HepG2 (cell line): ENCODE measurements at regions not wholly inside any gene's neighbourhood (a gene's known extent, or its start where the extent isn't known, plus 50 kb on each side); places are given as distances from the start of the nearest gene placed in this dataset.

Experiments used
- CCDC6 ChIP-seq: sonication (generic); formaldehyde crosslinking; IDR thresholded peaks from 2 replicates; pipeline ENCODE4 v1.8.1; 2022; ENCODE audit warnings: mild to moderate bottlenecking, missing genetic modification reagents, moderate library complexity
- CHD4 ChIP-seq: fragments of 200-600 bp; sonication (generic); IDR thresholded peaks from 2 replicates; pipeline ENCODE4 v1.7.0; 2017; ENCODE audit warnings: mild to moderate bottlenecking, low read length, borderline replicate concordance
- PHF20 ChIP-seq: sonication (generic); formaldehyde crosslinking; IDR thresholded peaks from 2 replicates; pipeline ENCODE4 v1.5.0; 2020; ENCODE audit warnings: mild to moderate bottlenecking, missing genetic modification reagents
- PHF5A ChIP-seq: IDR thresholded peaks from one replicate; pipeline ENCODE4 v1.6.1; 2018; ENCODE audit warnings: low read depth, missing genetic modification reagents; ENCODE audit not compliant: unreplicated experiment
- RFXANK ChIP-seq: IDR thresholded peaks from 2 replicates; pipeline ENCODE4 v1.6.1; 2016
- SNAPC2 ChIP-seq: sonication (generic); formaldehyde crosslinking; IDR thresholded peaks from 2 replicates; pipeline ENCODE4 v1.8.1; 2022; ENCODE audit warnings: mild to moderate bottlenecking, missing genetic modification reagents
- SSRP1 ChIP-seq: IDR thresholded peaks from 2 replicates; pipeline ENCODE4 v1.6.1; 2016; ENCODE audit warnings: control low read depth
- TBL1XR1 ChIP-seq: fragments of 150-350 bp; IDR thresholded peaks from 2 replicates; pipeline ENCODE4 v1.6.1; 2014; ENCODE audit warnings: borderline replicate concordance, low read length; ENCODE audit not compliant: partially characterized antibody
- TFE3 ChIP-seq: IDR thresholded peaks from 2 replicates; pipeline ENCODE4 v1.6.1; 2016
- THRA ChIP-seq: sonication (generic); formaldehyde crosslinking; IDR thresholded peaks from 2 replicates; pipeline ENCODE4 v1.4.0; 2020; ENCODE audit warnings: missing genetic modification reagents, borderline replicate concordance
- ZFP90 ChIP-seq: sonication (generic); formaldehyde crosslinking; IDR thresholded peaks from 2 replicates; pipeline ENCODE4 v1.8.0; 2022; ENCODE audit warnings: missing genetic modification reagents, mild to moderate bottlenecking, inconsistent platforms, borderline replicate concordance
- ZNF317 ChIP-seq: sonication (generic); formaldehyde crosslinking; IDR thresholded peaks from 2 replicates; pipeline ENCODE4 v1.5.0; 2020; ENCODE audit warnings: mild to moderate bottlenecking, missing genetic modification reagents
- ZNF709 ChIP-seq: sonication (generic); formaldehyde crosslinking; IDR thresholded peaks from 2 replicates; pipeline ENCODE4 v1.5.0; 2020; ENCODE audit warnings: mild to moderate bottlenecking, missing genetic modification reagents
- ZNF878 ChIP-seq: sonication (generic); formaldehyde crosslinking; IDR thresholded peaks from 2 replicates; pipeline ENCODE4 v1.8.1; 2023; ENCODE audit warnings: mild to moderate bottlenecking, missing genetic modification reagents, moderate library complexity
- ZSCAN31 ChIP-seq: sonication (generic); formaldehyde crosslinking; IDR thresholded peaks from 2 replicates; pipeline ENCODE4 v1.5.0; 2020; ENCODE audit warnings: low read depth, mild to moderate bottlenecking, missing genetic modification reagents

DNA sequence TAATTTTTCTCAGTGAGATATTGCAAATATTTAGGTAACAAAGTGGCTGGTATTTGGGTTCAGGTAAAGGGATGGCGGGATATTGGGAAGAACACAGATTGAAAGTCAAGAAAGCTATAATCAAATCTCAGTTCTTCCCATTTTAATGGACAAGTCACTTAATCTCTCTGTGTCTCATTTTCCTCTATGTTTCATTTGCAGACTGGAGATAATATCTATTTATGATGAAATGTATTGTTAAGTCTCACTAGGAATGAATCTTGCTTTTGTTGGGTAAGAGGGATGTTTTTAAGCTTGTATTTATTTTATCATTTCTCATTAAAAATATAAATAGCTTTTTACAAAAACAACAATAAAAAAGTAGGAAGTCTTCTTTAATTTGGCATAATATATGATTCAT lies 175.4 kb downstream of the ISL1 start (continued):
- TF ChIP-seq TFE3 (CRISPR knock-in tag), result no peak
- no peak for TF ChIP-seq ZNF317 (CRISPR knock-in tag)
- no peak for TF ChIP-seq CHD4
- no peak for TF ChIP-seq ZFP90 (CRISPR knock-in tag)
- TF ChIP-seq ZNF878 (CRISPR knock-in tag), result no peak
- no peak for TF ChIP-seq THRA (CRISPR knock-in tag)
- TF ChIP-seq PHF20 (CRISPR knock-in tag), result no peak
- TF ChIP-seq SSRP1 (CRISPR knock-in tag), result no peak
- no peak for TF ChIP-seq CCDC6 (CRISPR knock-in tag)
- no peak for TF ChIP-seq SNAPC2
- TF ChIP-seq PHF5A (CRISPR knock-in tag), result no peak
- no peak for TF ChIP-seq TBL1XR1
- TF ChIP-seq ZNF709 (CRISPR knock-in tag), result no peak
- no peak for TF ChIP-seq ZSCAN31
- TF ChIP-seq RFXANK (CRISPR knock-in tag), result no peak
